ENCODE measurements at regions not wholly inside any gene's neighbourhood (a gene's known extent, or its start where the extent isn't known, plus 50 kb on each side); places are given as distances from the start of the nearest gene placed in this dataset.
A peak's percentile ranks its signal among the peaks of the same experiment; 100 is the strongest.

GRCh38 chr19:28943651-28944050, 269.3 kb downstream of the UQCRFS1 start:
- TF ChIP-seq ZNF532 (CRISPR knock-in tag; IDR thresholded peaks at IDR 0.05; ENCODE audit: borderline replicate concordance) (no peak), CTCF (IDR thresholded peaks at IDR 0.05) (peak; percentile 44; the same call in 1 of the 2 replicates), USF2 (CRISPR knock-in tag; IDR thresholded peaks at IDR 0.05) (no peak), CREB1 (CRISPR knock-in tag; IDR thresholded peaks at IDR 0.05) (no peak), JUN (CRISPR knock-in tag; IDR thresholded peaks at IDR 0.05) (no peak), ATF2 (CRISPR knock-in tag; IDR thresholded peaks at IDR 0.05; ENCODE audit: borderline replicate concordance, low read depth) (no peak), ZSCAN18 (CRISPR knock-in tag; IDR thresholded peaks at IDR 0.05) (no peak), TCF7 (CRISPR knock-in tag; IDR thresholded peaks at IDR 0.05; ENCODE audit: low read depth) (no peak), SP1 (CRISPR knock-in tag; conservative IDR thresholded peaks at IDR 0.05) (no peak), IRF2 (CRISPR knock-in tag; IDR thresholded peaks at IDR 0.05; ENCODE audit: borderline replicate concordance, low read depth) (no peak), FOXJ3 (CRISPR knock-in tag; IDR thresholded peaks at IDR 0.05; ENCODE audit: borderline replicate concordance) (no peak), TEAD4 (CRISPR knock-in tag; IDR thresholded peaks at IDR 0.05) (no peak), FOXP4 (CRISPR knock-in tag; IDR thresholded peaks at IDR 0.05) (no peak), ESRRA (CRISPR knock-in tag; IDR thresholded peaks at IDR 0.05; ENCODE audit: borderline replicate concordance) (no peak)

Data from WTC11 (cell line).